DMS114 treated with DMSO at 0.1 percent for 48 hours (cell line): ENCODE measurements at regions not wholly inside any gene's neighbourhood (a gene's known extent, or its start where the extent isn't known, plus 50 kb on each side); places are given as distances from the start of the nearest gene placed in this dataset.

Experiments used
- DNase-seq: peaks from one replicate; lab custom pipeline; 2025; ENCODE audit not compliant: unreplicated experiment; lab: John Stamatoyannopoulos, UW

GRCh38 chr6:95240514-95240913 is 336.8 kb upstream of the MANEA start:
- DNase-seq, result no peak

GRCh38 chr6:95242560-95242959 is 334.8 kb upstream of the MANEA start:
- no peak for DNase-seq

GRCh38 chr6:95243053-95243452 is 334.3 kb upstream of the MANEA start:
- no peak for DNase-seq

- no peak for DNase-seq
Observed at GRCh38 chr6:95244751-95245150, 332.6 kb upstream of the MANEA start.

- DNase-seq, result no peak
Observed at GRCh38 chr6:95248499-95248898, 328.8 kb upstream of the MANEA start.

GRCh38 chr6:95249175-95249574 is 328.2 kb upstream of the MANEA start:
- no peak for DNase-seq

- no peak for DNase-seq
Observed at GRCh38 chr6:95249661-95250060, 327.7 kb upstream of the MANEA start.

GRCh38 chr6:95263840-95264239 is 313.5 kb upstream of the MANEA start:
- DNase-seq, result no peak

- no peak for DNase-seq
Observed at GRCh38 chr6:95266537-95267258, 310.6 kb upstream of the MANEA start.

- no peak for DNase-seq
Observed at GRCh38 chr6:95274686-95275235, 302.6 kb upstream of the MANEA start.

- no peak for DNase-seq
Observed at GRCh38 chr6:95279616-95280015, 297.7 kb upstream of the MANEA start.

- DNase-seq, result no peak
Observed at GRCh38 chr6:95280686-95281273, 296.6 kb upstream of the MANEA start.

- DNase-seq, result no peak
Observed at GRCh38 chr6:95285881-95286280, 291.5 kb upstream of the MANEA start.

- no peak for DNase-seq
Observed at GRCh38 chr6:95286874-95287273, 290.5 kb upstream of the MANEA start.

GRCh38 chr6:95288251-95288650 is 289.1 kb upstream of the MANEA start:
- DNase-seq, result no peak

- no peak for DNase-seq
Observed at GRCh38 chr6:95292011-95292410, 285.3 kb upstream of the MANEA start.

GRCh38 chr6:95293257-95293656 is 284.1 kb upstream of the MANEA start:
- no peak for DNase-seq

- DNase-seq, result no peak
Observed at GRCh38 chr6:95294043-95294442, 283.3 kb upstream of the MANEA start.

- DNase-seq, result no peak
Observed at GRCh38 chr6:95309545-95309944, 267.8 kb upstream of the MANEA start.

GRCh38 chr6:95318137-95318536 is 259.2 kb upstream of the MANEA start:
- DNase-seq, result no peak

GRCh38 chr6:95321126-95321525 is 256.2 kb upstream of the MANEA start:
- DNase-seq, result no peak

- no peak for DNase-seq
Observed at GRCh38 chr6:95325916-95326315, 251.4 kb upstream of the MANEA start.

- no peak for DNase-seq
Observed at GRCh38 chr6:95328231-95328630, 249.1 kb upstream of the MANEA start.
